ENCODE measurements at regions not wholly inside any gene's neighbourhood (a gene's known extent, or its start where the extent isn't known, plus 50 kb on each side); places are given as distances from the start of the nearest gene placed in this dataset.

- TF ChIP-seq CTCF (IDR thresholded peaks at IDR 0.05; ENCODE audit: insufficient read depth, low read length, poor library complexity, severe bottlenecking) (no peak), EZH2phosphoT487 (conservative IDR thresholded peaks at IDR 0.05; ENCODE audit: low read length) (no peak)
Measured at GRCh38 chr5:152547202-152547601, 142.1 kb upstream of the NMUR2 start.

All from SU-DHL-6 (cell line).